ENCODE measurements at regions not wholly inside any gene's neighbourhood (a gene's known extent, or its start where the extent isn't known, plus 50 kb on each side); places are given as distances from the start of the nearest gene placed in this dataset.

GRCh38 chr2:221025398-221025797 lies 546.7 kb downstream of the EPHA4 start:
- Histone ChIP-seq H3K4me3 (ENCODE audit: insufficient read depth, low read length) (no peak overlapping the region), H3K9me3 (ENCODE audit: low read depth, low read length) (no peaks in the 10 kb centered on the region)
- no peak for TF ChIP-seq CTCF (IDR thresholded peaks at IDR 0.05; ENCODE audit: extremely low read depth, low read depth, low read length)

GRCh38 chr2:221034026-221034701 lies 537.9 kb downstream of the EPHA4 start:
- no peaks in the 10 kb centered on the region for H3K9me3 ChIP-seq (ENCODE audit: low read depth, low read length)
- H2AFZ ChIP-seq (ENCODE audit: low read length): no peak overlapping the region
- H3K4me2 ChIP-seq (ENCODE audit: insufficient read depth, low read length): no peak overlapping the region
- no peaks in the 10 kb centered on the region for H3K36me3 ChIP-seq (ENCODE audit: insufficient read depth, low read length)
- H3K4me3 ChIP-seq (ENCODE audit: insufficient read depth, low read length): no peak overlapping the region
- H3K27me3 ChIP-seq (ENCODE audit: insufficient read depth, low read length): no peaks in the 10 kb centered on the region
- no peaks in the 10 kb centered on the region for H4K20me1 ChIP-seq (ENCODE audit: insufficient read depth, low read length)
- no peaks in the 10 kb centered on the region for H3K4me1 ChIP-seq (ENCODE audit: insufficient read depth, low read length)
- no peaks in the 10 kb centered on the region for H3K79me2 ChIP-seq (ENCODE audit: insufficient read depth, low read length)
- no peak for DNase-seq (ENCODE audit: insufficient read length, low spot score, missing footprints)
- no peak for TF ChIP-seq CTCF (IDR thresholded peaks at IDR 0.05; ENCODE audit: extremely low read depth, low read depth, low read length)
- no peak overlapping the region for H3K27ac ChIP-seq (ENCODE audit: low read depth, low read length)

More at GRCh38 chr2:221025398-221025797, 546.7 kb downstream of the EPHA4 start:
- Histone ChIP-seq H3K27me3 (ENCODE audit: insufficient read depth, low read length) (no peaks in the 10 kb centered on the region), H2AFZ (ENCODE audit: low read length) (no peak overlapping the region), H3K36me3 (ENCODE audit: insufficient read depth, low read length) (no peaks in the 10 kb centered on the region), H3K4me2 (ENCODE audit: insufficient read depth, low read length) (no peak overlapping the region), H3K79me2 (ENCODE audit: insufficient read depth, low read length) (no peaks in the 10 kb centered on the region), H4K20me1 (ENCODE audit: insufficient read depth, low read length) (no peaks in the 10 kb centered on the region), H3K4me1 (ENCODE audit: insufficient read depth, low read length) (no peaks in the 10 kb centered on the region), H3K27ac (ENCODE audit: low read depth, low read length) (no peak overlapping the region)
- no peak for DNase-seq (ENCODE audit: insufficient read length, low spot score, missing footprints)

- no peaks in the 10 kb centered on the region for H3K79me2 ChIP-seq (ENCODE audit: insufficient read depth, low read length)
- no peak for DNase-seq (ENCODE audit: insufficient read length, low spot score, missing footprints)
- no peaks in the 10 kb centered on the region for H3K9me3 ChIP-seq (ENCODE audit: low read depth, low read length)
- no peaks in the 10 kb centered on the region for H4K20me1 ChIP-seq (ENCODE audit: insufficient read depth, low read length)
- H3K4me1 ChIP-seq (ENCODE audit: insufficient read depth, low read length): no peaks in the 10 kb centered on the region
- no peak for TF ChIP-seq CTCF (IDR thresholded peaks at IDR 0.05; ENCODE audit: extremely low read depth, low read depth, low read length)
- no peaks in the 10 kb centered on the region for H3K27me3 ChIP-seq (ENCODE audit: insufficient read depth, low read length)
- no peak overlapping the region for H3K27ac ChIP-seq (ENCODE audit: low read depth, low read length)
- H3K36me3 ChIP-seq (ENCODE audit: insufficient read depth, low read length): no peaks in the 10 kb centered on the region
- no peak overlapping the region for H2AFZ ChIP-seq (ENCODE audit: low read length)
- H3K4me3 ChIP-seq (ENCODE audit: insufficient read depth, low read length): no peak overlapping the region
- no peak overlapping the region for H3K4me2 ChIP-seq (ENCODE audit: insufficient read depth, low read length)
These were observed 537.1 kb downstream of the EPHA4 start for GRCh38 chr2:221034973-221035372.

GRCh38 chr2:221042926-221043325 lies 529.2 kb downstream of the EPHA4 start:
- H3K9me3 ChIP-seq (ENCODE audit: low read depth, low read length): no peaks in the 10 kb centered on the region
- no peak overlapping the region for H2AFZ ChIP-seq (ENCODE audit: low read length)
- TF ChIP-seq CTCF (IDR thresholded peaks at IDR 0.05; ENCODE audit: extremely low read depth, low read depth, low read length): no peak
- no peaks in the 10 kb centered on the region for H3K4me1 ChIP-seq (ENCODE audit: insufficient read depth, low read length)
- H3K27ac ChIP-seq (ENCODE audit: low read depth, low read length): no peak overlapping the region
- no peaks in the 10 kb centered on the region for H3K36me3 ChIP-seq (ENCODE audit: insufficient read depth, low read length)
- no peaks in the 10 kb centered on the region for H3K79me2 ChIP-seq (ENCODE audit: insufficient read depth, low read length)
- H4K20me1 ChIP-seq (ENCODE audit: insufficient read depth, low read length): no peaks in the 10 kb centered on the region
- no peak overlapping the region for H3K4me3 ChIP-seq (ENCODE audit: insufficient read depth, low read length)
- no peaks in the 10 kb centered on the region for H3K27me3 ChIP-seq (ENCODE audit: insufficient read depth, low read length)
- no peak for DNase-seq (ENCODE audit: insufficient read length, low spot score, missing footprints)
- H3K4me2 ChIP-seq (ENCODE audit: insufficient read depth, low read length): no peak overlapping the region
